K562 (cell line): ENCODE measurements at regions not wholly inside any gene's neighbourhood (a gene's known extent, or its start where the extent isn't known, plus 50 kb on each side); places are given as distances from the start of the nearest gene placed in this dataset.

Experiments used
- ATAC-seq: fragments of 200-7000 bp; cut with Tn5 transposase; 3 replicates; pipeline ENCODE4 v1.9.1; 2020; ENCODE audit warnings: moderate library complexity
- BruUV-seq: library from RNA; stranded (reverse); fragments of 400-500 nt; replicated peaks from 2 replicates; lab custom pipeline; 2021; lab: Mats Ljungman, UMichigan
- CTCF ChIA-PET: fragments of 300-600 bp; formaldehyde crosslinking; extraction: SDS; loops from one replicate; lab custom pipeline; 2021; ENCODE audit warnings: low intra/inter-chr PET ratio; lab: Yijun Ruan, JAX
- POLR2A ChIA-PET: fragments of 300-600, 350-650 bp; sonication (Branson Sonifier 250); formaldehyde crosslinking; extraction: SDS; loops from one replicate; lab custom pipeline; 2021; ENCODE audit warnings: antibody characterized with exemption, inconsistent platforms; lab: Yijun Ruan, JAX
- DNase-seq, 4 experiments: peaks; one replicate each; pipeline versions ENCODE4 v3.0.0 to v3.0.0-alpha.2; 2011 to 2018; ENCODE audit warnings: low spot score in 3 of 4, mixed read lengths in 3 of 4; ENCODE audit errors: extremely low read depth in 1 of 4
- FAIRE-seq: peaks from 2 replicates; lab custom pipeline; 2011; peaks lifted over from hg19 to GRCh38; lab: Jason Lieb, UNC
- H2AFZ ChIP-seq: 2 replicates; pipeline ENCODE4 v1.6.0; 2011; ENCODE audit warnings: low read depth, low read length, control low read depth, inconsistent platforms
- H3K27ac ChIP-seq: fragments of 200-600 bp; 3 replicates; pipeline ENCODE4 v1.8.0; 2011; ENCODE audit warnings: low read depth, mild to moderate bottlenecking, control low read depth, inconsistent platforms, low read length, moderate library complexity, mixed read lengths; ENCODE audit errors: extremely low read depth
- H3K27me3 ChIP-seq, 2 experiments: fragments of 300-600 bp in 1 of 2; 2 replicates in 1 of 2; 3 replicates in 1 of 2; pipeline versions ENCODE4 v1.6.0 to v1.8.0; 2011; ENCODE audit warnings: inconsistent platforms in 2 of 2, low read length in 2 of 2, mild to moderate bottlenecking in 1 of 2, mixed read lengths in 1 of 2, moderate library complexity in 1 of 2; ENCODE audit not compliant: control insufficient read depth in 2 of 2, insufficient read depth in 2 of 2
- H3K36me3 ChIP-seq: fragments of 300-600 bp; 3 replicates; pipeline ENCODE4 v1.8.0; 2011; ENCODE audit warnings: mild to moderate bottlenecking, low read length, inconsistent platforms; ENCODE audit not compliant: control insufficient read depth, insufficient read depth
- H3K4me1 ChIP-seq, 2 experiments: fragments of 200-600 bp in 1 of 2; replicated peaks in 1 of 2; 2 replicates in 1 of 2; 3 replicates in 1 of 2; pipeline versions ENCODE4 v1.5.1 to v1.8.0; 2011; ENCODE audit warnings: inconsistent platforms in 2 of 2, low read length in 2 of 2, mild to moderate bottlenecking in 1 of 2, mixed read lengths in 1 of 2, moderate library complexity in 1 of 2; ENCODE audit not compliant: control insufficient read depth in 2 of 2, insufficient read depth in 2 of 2
- H3K4me2 ChIP-seq: 2 replicates; pipeline ENCODE4 v1.6.1; 2011; ENCODE audit warnings: low read length, control low read depth, inconsistent platforms, mixed read lengths; ENCODE audit not compliant: insufficient read depth
- H3K4me3 ChIP-seq: fragments of 200-600 bp; sonication (generic), shearing (Covaris generic); 2 replicates; pipeline ENCODE4 v1.5.1; 2016; ENCODE audit warnings: control low read depth, inconsistent platforms
- H3K79me2 ChIP-seq: fragments of 200-600 bp; 3 replicates; pipeline ENCODE4 v1.8.0; 2011; ENCODE audit warnings: low read length, inconsistent platforms; ENCODE audit not compliant: control insufficient read depth, insufficient read depth
- H3K9ac ChIP-seq, 2 experiments: 2 replicates each; pipeline versions ENCODE4 v1.6.0 to v1.6.1; 2011; ENCODE audit warnings: low read depth in 2 of 2, low read length in 2 of 2, control low read depth in 1 of 2, inconsistent platforms in 1 of 2, mild to moderate bottlenecking in 1 of 2, mixed read lengths in 1 of 2; ENCODE audit not compliant: insufficient read depth in 1 of 2
- H3K9me1 ChIP-seq: one replicate; pipeline ENCODE4 v1.6.0; 2011; ENCODE audit warnings: inconsistent platforms, mild to moderate bottlenecking, low read length, moderate library complexity; ENCODE audit not compliant: control insufficient read depth, insufficient read depth
- H3K9me3 ChIP-seq: replicated peaks from 2 replicates; pipeline ENCODE4 v1.5.1; 2011; ENCODE audit warnings: low read depth, low read length, inconsistent platforms; ENCODE audit not compliant: control insufficient read depth, insufficient read depth
- H4K20me1 ChIP-seq: replicated peaks from 2 replicates; pipeline ENCODE4 v1.6.1; 2011; ENCODE audit warnings: low read length, inconsistent platforms, mixed read lengths; ENCODE audit not compliant: control insufficient read depth, insufficient read depth
- ADNP ChIP-seq: fragments of 200-800 bp; sonication (Bioruptor generic); IDR thresholded peaks from 2 replicates; pipeline ENCODE4 v1.6.1; 2016; ENCODE audit warnings: missing genetic modification characterization, missing compliant biosample characterization
- ELF4 ChIP-seq: fragments of 450-650 bp; formaldehyde crosslinking; IDR thresholded peaks from 2 replicates; pipeline ENCODE4 v1.4.0; 2022; ENCODE audit warnings: missing genetic modification characterization
- HMG20B ChIP-seq: fragments of 250-450 bp; sonication (Bioruptor Pico); IDR thresholded peaks from 2 replicates; pipeline ENCODE4 v1.5.0; 2021; ENCODE audit warnings: mild to moderate bottlenecking
- KHSRP ChIP-seq: fragments of 450-650 bp; IDR thresholded peaks from 2 replicates; pipeline ENCODE4 v1.6.1; 2017
- MAFK ChIP-seq: IDR thresholded peaks from 2 replicates; pipeline ENCODE4 v1.6.1; 2011; ENCODE audit warnings: low read length, improper control_type of control experiment
- in situ Hi-C: fragments of 300-500 bp; cut with MboI; formaldehyde crosslinking; loops from 4 replicates; pipeline ENCODE4 v1.15.0; 2018; ENCODE audit warnings: inconsistent platforms, mixed read lengths
- intact Hi-C: fragments of 100-400 bp; cut with micrococcal nuclease; formaldehyde crosslinking; loops from 2 replicates; pipeline ENCODE4 v1.14.2; 2022
- TF ChIP-seq, protein P1 (sequence below): fragments of 450-650 bp; IDR thresholded peaks from 2 replicates; pipeline ENCODE4 v1.6.1; 2016; ENCODE audit warnings: borderline replicate concordance
- TF ChIP-seq, protein P2 (sequence below): fragments of 450-650 bp; IDR thresholded peaks from 2 replicates; pipeline ENCODE4 v1.6.1; 2016; ENCODE audit warnings: low read depth
- TF ChIP-seq, protein P3 (sequence below): fragments of 450-650 bp; formaldehyde crosslinking; IDR thresholded peaks from 2 replicates; pipeline ENCODE4 v1.4.0; 2022; ENCODE audit warnings: missing genetic modification characterization
- TF ChIP-seq, protein P4 (sequence below): fragments of 450-650 bp; IDR thresholded peaks from 2 replicates; pipeline ENCODE4 v1.6.1; 2017; ENCODE audit warnings: antibody characterized with exemption

DNA sequence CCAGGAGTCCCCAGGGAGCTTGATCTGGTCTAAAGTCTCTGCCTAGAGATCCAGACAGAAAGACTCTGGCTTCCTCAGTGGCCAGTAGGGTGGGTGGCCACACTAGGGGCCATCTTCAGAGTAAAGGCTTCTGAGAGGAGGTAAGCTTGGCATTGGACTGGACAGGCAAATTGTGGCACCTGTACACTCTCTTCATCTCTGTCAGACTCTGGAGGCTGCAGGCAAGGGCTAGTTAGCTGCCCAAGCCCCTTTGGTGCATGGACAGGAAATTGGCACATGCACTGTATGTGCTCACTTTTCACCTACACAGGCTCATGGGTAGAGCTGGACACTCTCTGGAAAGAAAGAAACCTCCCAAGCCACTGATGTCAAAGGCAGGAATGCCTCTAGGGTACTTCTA lies 142.8 kb downstream of the PJA1 start:
- no peaks in the 10 kb centered on the region for H3K9me3 ChIP-seq
- ChIA-PET CTCF (no interaction called here), POLR2A (no interaction called here)
- no peaks in the 10 kb centered on the region for H3K9me1 ChIP-seq
- no peaks in the 10 kb centered on the region for H3K79me2 ChIP-seq
- H3K27me3 ChIP-seq, result no peaks in the 10 kb centered on the region
- no peaks in the 10 kb centered on the region for H3K4me1 ChIP-seq
- ATAC-seq (no peak), DNase-seq (no peak), FAIRE-seq (no peak)
- no peaks in the 10 kb centered on the region for H3K36me3 ChIP-seq
- no peak overlapping the region for H3K27ac ChIP-seq
- no peak overlapping the region for H3K9ac ChIP-seq
- intact Hi-C loops, result no loop called here
- in situ Hi-C loops, result no loop called here
- H3K4me3 ChIP-seq, result no peak overlapping the region
- peaks cover 4% of the 10 kb centered on the region; the same call in 1 of the 2 replicates for H4K20me1 ChIP-seq
- BruUV-seq, result no TSS peak
- H3K4me2 ChIP-seq, result no peak overlapping the region
- H2AFZ ChIP-seq, result no peak overlapping the region
- TF ChIP-seq, protein P1, sequence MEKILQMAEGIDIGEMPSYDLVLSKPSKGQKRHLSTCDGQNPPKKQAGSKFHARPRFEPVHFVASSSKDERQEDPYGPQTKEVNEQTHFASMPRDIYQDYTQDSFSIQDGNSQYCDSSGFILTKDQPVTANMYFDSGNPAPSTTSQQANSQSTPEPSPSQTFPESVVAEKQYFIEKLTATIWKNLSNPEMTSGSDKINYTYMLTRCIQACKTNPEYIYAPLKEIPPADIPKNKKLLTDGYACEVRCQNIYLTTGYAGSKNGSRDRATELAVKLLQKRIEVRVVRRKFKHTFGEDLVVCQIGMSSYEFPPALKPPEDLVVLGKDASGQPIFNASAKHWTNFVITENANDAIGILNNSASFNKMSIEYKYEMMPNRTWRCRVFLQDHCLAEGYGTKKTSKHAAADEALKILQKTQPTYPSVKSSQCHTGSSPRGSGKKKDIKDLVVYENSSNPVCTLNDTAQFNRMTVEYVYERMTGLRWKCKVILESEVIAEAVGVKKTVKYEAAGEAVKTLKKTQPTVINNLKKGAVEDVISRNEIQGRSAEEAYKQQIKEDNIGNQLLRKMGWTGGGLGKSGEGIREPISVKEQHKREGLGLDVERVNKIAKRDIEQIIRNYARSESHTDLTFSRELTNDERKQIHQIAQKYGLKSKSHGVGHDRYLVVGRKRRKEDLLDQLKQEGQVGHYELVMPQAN, result no peak
- TF ChIP-seq KHSRP (no peak), MAFK (no peak), HMG20B (no peak), ELF4 (CRISPR knock-in tag) (no peak), ADNP (tag) (no peak)
- TF ChIP-seq, protein P2, sequence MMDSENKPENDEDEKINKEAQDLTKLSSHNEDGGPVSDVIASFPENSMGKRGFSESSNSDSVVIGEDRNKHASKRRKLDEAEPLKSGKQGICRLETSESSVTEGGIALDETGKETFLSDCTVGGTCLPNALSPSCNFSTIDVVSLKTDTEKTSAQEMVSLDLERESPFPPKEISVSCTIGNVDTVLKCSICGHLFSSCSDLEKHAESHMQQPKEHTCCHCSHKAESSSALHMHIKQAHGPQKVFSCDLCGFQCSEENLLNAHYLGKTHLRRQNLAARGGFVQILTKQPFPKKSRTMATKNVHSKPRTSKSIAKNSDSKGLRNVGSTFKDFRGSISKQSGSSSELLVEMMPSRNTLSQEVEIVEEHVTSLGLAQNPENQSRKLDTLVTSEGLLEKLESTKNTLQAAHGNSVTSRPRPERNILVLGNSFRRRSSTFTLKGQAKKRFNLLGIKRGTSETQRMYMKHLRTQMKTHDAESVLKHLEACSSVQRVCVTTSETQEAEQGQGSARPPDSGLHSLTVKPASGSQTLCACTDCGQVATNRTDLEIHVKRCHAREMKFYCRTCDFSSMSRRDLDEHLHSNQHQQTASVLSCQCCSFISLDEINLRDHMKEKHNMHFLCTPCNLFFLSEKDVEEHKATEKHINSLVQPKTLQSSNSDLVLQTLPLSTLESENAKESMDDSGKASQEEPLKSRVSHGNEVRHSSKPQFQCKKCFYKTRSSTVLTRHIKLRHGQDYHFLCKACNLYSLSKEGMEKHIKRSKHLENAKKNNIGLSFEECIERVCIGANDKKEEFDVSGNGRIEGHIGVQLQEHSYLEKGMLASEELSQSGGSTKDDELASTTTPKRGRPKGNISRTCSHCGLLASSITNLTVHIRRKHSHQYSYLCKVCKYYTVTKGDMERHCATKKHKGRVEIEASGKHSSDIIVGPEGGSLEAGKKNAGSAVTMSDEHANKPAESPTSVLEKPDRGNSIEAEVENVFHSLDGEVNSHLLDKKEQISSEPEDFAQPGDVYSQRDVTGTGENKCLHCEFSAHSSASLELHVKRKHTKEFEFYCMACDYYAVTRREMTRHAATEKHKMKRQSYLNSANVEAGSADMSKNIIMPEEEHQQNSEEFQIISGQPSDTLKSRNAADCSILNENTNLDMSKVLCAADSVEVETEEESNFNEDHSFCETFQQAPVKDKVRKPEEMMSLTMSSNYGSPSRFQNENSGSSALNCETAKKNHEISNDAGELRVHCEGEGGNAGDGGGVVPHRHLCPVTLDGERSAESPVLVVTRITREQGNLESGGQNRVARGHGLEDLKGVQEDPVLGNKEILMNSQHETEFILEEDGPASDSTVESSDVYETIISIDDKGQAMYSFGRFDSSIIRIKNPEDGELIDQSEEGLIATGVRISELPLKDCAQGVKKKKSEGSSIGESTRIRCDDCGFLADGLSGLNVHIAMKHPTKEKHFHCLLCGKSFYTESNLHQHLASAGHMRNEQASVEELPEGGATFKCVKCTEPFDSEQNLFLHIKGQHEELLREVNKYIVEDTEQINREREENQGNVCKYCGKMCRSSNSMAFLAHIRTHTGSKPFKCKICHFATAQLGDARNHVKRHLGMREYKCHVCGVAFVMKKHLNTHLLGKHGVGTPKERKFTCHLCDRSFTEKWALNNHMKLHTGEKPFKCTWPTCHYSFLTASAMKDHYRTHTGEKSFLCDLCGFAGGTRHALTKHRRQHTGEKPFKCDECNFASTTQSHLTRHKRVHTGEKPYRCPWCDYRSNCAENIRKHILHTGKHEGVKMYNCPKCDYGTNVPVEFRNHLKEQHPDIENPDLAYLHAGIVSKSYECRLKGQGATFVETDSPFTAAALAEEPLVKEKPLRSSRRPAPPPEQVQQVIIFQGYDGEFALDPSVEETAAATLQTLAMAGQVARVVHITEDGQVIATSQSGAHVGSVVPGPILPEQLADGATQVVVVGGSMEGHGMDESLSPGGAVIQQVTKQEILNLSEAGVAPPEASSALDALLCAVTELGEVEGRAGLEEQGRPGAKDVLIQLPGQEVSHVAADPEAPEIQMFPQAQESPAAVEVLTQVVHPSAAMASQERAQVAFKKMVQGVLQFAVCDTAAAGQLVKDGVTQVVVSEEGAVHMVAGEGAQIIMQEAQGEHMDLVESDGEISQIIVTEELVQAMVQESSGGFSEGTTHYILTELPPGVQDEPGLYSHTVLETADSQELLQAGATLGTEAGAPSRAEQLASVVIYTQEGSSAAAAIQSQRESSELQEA, result no peak
- TF ChIP-seq, protein P3, sequence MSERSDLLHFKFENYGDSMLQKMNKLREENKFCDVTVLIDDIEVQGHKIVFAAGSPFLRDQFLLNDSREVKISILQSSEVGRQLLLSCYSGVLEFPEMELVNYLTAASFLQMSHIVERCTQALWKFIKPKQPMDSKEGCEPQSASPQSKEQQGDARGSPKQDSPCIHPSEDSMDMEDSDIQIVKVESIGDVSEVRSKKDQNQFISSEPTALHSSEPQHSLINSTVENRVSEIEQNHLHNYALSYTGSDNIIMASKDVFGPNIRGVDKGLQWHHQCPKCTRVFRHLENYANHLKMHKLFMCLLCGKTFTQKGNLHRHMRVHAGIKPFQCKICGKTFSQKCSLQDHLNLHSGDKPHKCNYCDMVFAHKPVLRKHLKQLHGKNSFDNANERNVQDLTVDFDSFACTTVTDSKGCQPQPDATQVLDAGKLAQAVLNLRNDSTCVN (CRISPR knock-in tag), result no peak
- TF ChIP-seq, protein P4, sequence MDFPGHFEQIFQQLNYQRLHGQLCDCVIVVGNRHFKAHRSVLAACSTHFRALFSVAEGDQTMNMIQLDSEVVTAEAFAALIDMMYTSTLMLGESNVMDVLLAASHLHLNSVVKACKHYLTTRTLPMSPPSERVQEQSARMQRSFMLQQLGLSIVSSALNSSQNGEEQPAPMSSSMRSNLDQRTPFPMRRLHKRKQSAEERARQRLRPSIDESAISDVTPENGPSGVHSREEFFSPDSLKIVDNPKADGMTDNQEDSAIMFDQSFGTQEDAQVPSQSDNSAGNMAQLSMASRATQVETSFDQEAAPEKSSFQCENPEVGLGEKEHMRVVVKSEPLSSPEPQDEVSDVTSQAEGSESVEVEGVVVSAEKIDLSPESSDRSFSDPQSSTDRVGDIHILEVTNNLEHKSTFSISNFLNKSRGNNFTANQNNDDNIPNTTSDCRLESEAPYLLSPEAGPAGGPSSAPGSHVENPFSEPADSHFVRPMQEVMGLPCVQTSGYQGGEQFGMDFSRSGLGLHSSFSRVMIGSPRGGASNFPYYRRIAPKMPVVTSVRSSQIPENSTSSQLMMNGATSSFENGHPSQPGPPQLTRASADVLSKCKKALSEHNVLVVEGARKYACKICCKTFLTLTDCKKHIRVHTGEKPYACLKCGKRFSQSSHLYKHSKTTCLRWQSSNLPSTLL, result no peak
